ENCODE measurements at regions not wholly inside any gene's neighbourhood (a gene's known extent, or its start where the extent isn't known, plus 50 kb on each side); places are given as distances from the start of the nearest gene placed in this dataset.
"Not testable (repeated sequence)": the region's sequence is repeated elsewhere in the genome, so short reads cannot be mapped to it uniquely, and the experiment has no call there.

GRCh38 chr6:18527836-18528743 is 140.9 kb downstream of the RNF144B start:
- no peak for DNase-seq (ENCODE audit: low spot score)

- DNase-seq (ENCODE audit: low spot score): no peak
These were observed 143.1 kb downstream of the RNF144B start for GRCh38 chr6:18530201-18530600.

- DNase-seq (ENCODE audit: low spot score): no peak
These were observed 145.0 kb downstream of the RNF144B start for GRCh38 chr6:18532139-18532538.

DNA sequence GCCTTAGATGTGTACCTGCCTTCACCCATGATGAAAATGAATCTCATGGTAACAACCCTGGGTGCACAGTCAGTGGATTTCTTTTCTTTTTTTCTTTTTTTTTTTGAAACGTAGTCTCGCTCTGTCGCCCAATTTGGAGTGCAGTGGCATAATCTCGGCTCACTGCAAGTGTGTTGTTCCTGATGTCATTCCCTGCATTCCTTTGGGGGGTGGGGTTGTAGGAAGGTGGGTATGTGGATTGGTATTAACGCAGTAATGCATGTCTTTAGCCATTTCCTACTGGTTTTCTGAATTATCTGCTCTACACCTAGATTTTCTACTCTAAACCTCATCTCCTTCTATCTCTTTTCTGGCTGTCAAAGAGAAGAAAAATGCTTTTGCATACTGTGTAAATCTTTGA is 146.6 kb downstream of the RNF144B start:
- no peak for DNase-seq (ENCODE audit: low spot score)

GRCh38 chr6:18536591-18537055 is 149.5 kb downstream of the RNF144B start:
- DNase-seq (ENCODE audit: low spot score): no peak

DNA sequence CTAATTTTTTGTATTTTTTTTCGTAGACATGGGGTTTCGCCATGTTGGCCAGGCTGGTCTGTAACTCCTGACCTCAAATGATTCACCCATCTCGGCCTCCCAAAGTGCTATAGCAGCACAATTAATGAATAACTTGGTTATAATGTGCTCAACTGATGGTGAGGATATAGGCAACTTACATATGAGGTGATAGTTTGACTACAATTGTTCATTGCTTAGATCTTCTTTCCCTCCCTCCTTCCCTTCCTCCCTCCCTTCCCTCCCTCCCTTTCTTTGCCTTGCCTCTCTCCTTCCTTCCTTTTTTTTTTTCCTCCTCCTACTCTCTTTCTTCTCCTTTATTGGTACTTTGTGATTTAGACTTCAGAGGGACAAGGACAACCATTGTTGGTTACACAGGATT is 151.2 kb downstream of the RNF144B start:
- no peak for DNase-seq (ENCODE audit: low spot score)

GRCh38 chr6:18543051-18543450 is 155.9 kb downstream of the RNF144B start:
- DNase-seq (ENCODE audit: low spot score): no peak

DNA sequence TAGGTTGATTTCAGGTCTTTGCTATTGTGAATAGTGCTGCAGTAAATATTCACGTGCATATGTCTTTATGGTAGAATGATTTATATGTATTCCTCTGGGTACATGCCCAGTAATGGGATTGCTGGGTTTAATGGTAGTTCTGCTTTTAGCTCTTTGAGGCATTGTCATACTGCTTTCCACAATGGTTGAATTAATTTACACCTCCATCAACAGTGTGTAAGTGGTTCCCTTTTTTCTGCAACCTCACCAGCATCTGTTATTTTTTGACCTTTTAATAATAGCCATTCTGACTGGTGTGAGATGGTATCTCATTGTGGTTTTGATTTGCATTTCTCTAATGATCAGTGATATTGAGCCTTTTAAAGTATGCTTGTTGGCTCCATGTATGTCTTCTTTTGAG is 158.0 kb downstream of the RNF144B start:
- not testable (repeated sequence) for DNase-seq (ENCODE audit: low spot score)

GRCh38 chr6:18545726-18546125 is 158.6 kb downstream of the RNF144B start:
- DNase-seq (ENCODE audit: low spot score): no peak

DNA sequence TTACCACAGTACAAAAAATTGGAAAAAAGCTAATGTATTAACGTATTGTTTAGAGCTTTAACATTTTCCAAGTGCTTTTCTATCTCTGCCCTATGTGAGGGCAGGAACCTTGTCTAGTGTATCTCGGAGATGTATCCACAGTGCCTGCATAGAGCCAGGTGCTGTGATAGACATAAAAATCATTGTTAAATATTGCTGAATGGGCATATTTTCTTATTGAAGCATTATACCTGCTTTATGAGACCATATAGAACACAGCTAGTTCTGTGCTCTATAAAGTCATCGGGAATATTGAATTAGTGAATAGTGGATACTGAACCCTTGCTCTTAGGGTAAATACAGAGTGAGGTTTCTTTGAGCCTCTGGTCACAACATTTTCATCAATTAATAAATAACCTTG is 163.0 kb downstream of the RNF144B start:
- DNase-seq (ENCODE audit: low spot score): no peak

- DNase-seq (ENCODE audit: low spot score): no peak
These were observed 164.1 kb downstream of the RNF144B start for GRCh38 chr6:18551228-18551627.

- no peak for DNase-seq (ENCODE audit: low spot score)
These were observed 168.6 kb downstream of the RNF144B start for GRCh38 chr6:18555750-18556149.

- DNase-seq (ENCODE audit: low spot score): no peak
These were observed 174.0 kb downstream of the RNF144B start for GRCh38 chr6:18561037-18561750.

GRCh38 chr6:18562726-18563125 is 175.6 kb downstream of the RNF144B start:
- no peak for DNase-seq (ENCODE audit: low spot score)

GRCh38 chr6:18564775-18565174 is 177.6 kb downstream of the RNF144B start:
- no peak for DNase-seq (ENCODE audit: low spot score)

DNA sequence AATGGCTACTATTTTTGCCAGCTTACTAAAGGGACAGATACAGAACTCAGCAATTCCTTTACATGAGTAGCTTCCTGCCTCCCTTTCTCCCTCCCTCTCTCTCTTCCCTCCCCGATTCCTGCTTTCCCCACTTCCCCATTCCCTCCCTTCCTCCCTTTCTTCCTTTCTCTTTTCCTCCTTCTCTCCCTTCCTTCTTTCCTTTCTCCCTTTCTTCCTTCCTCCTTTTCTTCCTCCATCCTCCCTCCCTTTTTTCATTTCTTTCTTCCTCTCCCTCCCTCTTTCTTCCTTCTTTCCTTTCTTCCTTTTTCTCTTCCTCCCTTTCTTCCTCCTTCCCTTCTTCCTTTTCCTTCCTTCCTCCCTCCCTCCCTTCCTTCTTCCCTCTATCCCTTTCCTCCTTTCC is 178.1 kb downstream of the RNF144B start:
- no peak for DNase-seq (ENCODE audit: low spot score)

GRCh38 chr6:18567380-18567779 is 180.2 kb downstream of the RNF144B start:
- DNase-seq (ENCODE audit: low spot score): no peak

- no peak for DNase-seq (ENCODE audit: low spot score)
These were observed 190.3 kb downstream of the RNF144B start for GRCh38 chr6:18577491-18577890.

DNA sequence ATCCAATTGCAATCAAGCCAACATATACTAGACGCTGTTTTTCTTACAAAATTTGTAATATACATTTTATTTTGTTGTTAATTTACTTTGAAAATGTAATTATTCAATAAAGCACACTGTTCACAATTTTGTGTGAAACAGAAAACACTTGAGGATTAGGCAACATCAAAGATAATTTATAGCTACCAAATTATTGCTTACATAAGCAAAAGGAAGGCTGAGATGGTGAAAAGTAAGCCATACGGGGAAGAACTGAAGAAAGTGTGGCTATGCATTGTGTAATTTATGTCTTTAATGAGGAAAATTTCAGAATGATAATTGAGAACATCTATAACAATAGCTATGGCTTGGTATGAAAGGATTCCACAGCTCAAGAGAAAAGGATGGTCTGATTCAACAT is 192.0 kb downstream of the RNF144B start:
- no peak for DNase-seq (ENCODE audit: low spot score)

GRCh38 chr6:18579869-18580268 is 192.7 kb downstream of the RNF144B start:
- no peak for DNase-seq (ENCODE audit: low spot score)

DNA sequence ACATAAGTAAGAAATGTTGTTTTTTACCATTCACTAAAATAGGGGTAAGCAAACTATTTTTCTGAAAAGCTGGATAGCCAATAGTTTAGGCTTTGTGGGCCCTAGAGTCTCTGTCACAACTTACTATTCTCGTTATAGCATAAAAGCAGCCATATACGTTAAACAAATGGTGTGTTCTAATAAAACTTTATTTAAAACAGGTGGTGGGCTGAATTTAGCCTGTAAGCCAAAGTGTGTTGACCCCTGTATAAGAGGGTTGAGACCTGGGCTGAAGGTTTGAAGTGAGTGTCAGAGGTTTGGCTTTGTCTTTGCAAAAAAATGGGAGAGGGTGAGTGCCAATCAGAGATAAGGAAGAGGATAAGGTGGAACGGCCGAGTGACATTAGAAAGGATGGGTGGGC is 197.2 kb downstream of the RNF144B start:
- no peak for DNase-seq (ENCODE audit: low spot score)

- no peak for DNase-seq (ENCODE audit: low spot score)
These were observed 198.0 kb downstream of the RNF144B start for GRCh38 chr6:18585032-18585573.

DNA sequence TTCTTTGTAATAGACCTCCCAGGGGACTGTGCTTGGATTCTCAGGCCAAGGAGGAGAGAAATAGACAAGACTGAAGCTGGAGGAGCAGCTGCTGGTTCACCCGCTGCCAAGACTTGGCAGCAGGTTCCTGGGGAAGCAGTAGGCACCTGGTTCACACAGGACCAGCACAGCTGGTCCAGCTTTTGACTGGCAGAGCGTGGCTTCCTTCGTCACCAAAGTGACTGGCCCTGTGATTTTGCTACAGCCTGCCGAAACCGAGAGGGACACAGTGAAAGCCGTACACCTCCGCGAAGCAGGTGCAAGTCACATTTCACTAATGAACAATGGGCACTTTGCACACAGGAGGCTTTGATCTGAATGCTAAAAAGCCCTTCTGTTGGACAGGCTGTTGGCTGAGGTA is 199.0 kb downstream of the RNF144B start:
- DNase-seq (ENCODE audit: low spot score): no peak

All from cerebellar cortex (tissue), 1 donor.